ENCODE measurements at regions not wholly inside any gene's neighbourhood (a gene's known extent, or its start where the extent isn't known, plus 50 kb on each side); places are given as distances from the start of the nearest gene placed in this dataset.

DNA sequence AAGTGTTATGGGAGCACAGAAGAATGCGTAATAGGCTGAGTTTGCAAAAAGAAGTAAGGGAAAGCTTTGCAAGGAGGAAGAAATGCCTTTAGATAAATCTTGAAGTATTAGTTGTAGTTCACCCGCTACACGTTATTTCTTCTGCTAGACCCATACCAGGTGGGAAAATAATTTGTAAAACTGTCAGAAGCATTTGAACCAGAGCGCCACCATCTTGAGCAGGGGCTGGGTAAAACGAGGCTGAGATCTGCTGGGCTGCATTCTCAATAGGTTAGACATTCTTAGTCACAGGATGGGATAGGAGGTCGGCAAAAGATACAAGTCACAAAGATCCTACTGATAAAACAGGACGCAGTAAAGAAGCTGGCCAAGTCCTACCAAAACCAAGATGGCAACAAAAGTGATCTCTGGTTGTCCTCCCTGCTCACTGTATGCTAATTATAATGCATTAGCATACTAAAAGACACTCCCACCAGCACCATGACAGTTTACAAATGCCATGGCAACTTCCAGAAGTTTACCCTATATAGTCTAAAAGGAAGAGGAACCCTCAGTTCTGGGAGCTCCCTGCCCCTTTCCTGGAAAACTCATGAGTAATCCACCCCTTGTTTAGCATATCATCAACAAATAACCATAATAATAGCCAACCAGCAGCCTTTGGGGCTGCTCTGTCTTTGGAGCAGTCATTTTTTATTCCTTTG, 50.0 kb upstream of the ZNF280D start:
- peaks cover 0 to 1% (median 0%) of the 10 kb centered on the region in 6 donors for H3K9me3 Mint-ChIP-seq
- peaks cover 14 to 18% of the 10 kb centered on the region in 2 donors for H3K4me1 Mint-ChIP-seq
- H3K4me3 Mint-ChIP-seq = no peak overlapping the region
- peaks cover 0 to 5% (median 0%) of the 10 kb centered on the region in 3 donors for H3K27me3 Mint-ChIP-seq (ENCODE audit: low read depth in 3 of 3)
- no peak for DNase-seq
- no peak overlapping the region for H3K27ac Mint-ChIP-seq
- H3K36me3 Mint-ChIP-seq = no peaks in the 10 kb centered on the region

Data from immature natural killer cell (primary cell).